Liver (tissue), 8 donors: ENCODE measurements at regions not wholly inside any gene's neighbourhood (a gene's known extent, or its start where the extent isn't known, plus 50 kb on each side); places are given as distances from the start of the nearest gene placed in this dataset.

ENCODE experiments used
- DNase-seq: peaks from one replicate; pipeline ENCODE4 v3.0.0-alpha.2; 2017; ENCODE audit warnings: low spot score
- H3K27ac ChIP-seq, 2 donors: one replicate each; pipeline ENCODE4 v1.7.0; 2013; ENCODE audit warnings: inconsistent platforms in 2 of 2, low read length in 2 of 2, control low read depth in 1 of 2, low read depth in 1 of 2, mild to moderate bottlenecking in 1 of 2
- H3K27me3 ChIP-seq, 4 donors: one replicate each; pipeline versions ENCODE4 v1.6.1 to v1.7.0; 2013; ENCODE audit warnings: low read length in 3 of 4, inconsistent platforms in 1 of 4, mild to moderate bottlenecking in 1 of 4, moderate library complexity in 1 of 4; ENCODE audit not compliant: control insufficient read depth in 4 of 4, insufficient read depth in 4 of 4
- H3K36me3 ChIP-seq, 4 donors: one replicate each; pipeline versions ENCODE4 v1.6.1 to v1.7.0; 2013; ENCODE audit warnings: low read length in 3 of 4, mild to moderate bottlenecking in 3 of 4, low read depth in 1 of 4, moderate library complexity in 1 of 4; ENCODE audit not compliant: control insufficient read depth in 4 of 4, insufficient read depth in 3 of 4
- H3K4me1 ChIP-seq, 4 donors: one replicate each; pipeline versions ENCODE4 v1.6.1 to v1.7.0; 2013; ENCODE audit warnings: low read length in 3 of 4, mild to moderate bottlenecking in 3 of 4, moderate library complexity in 1 of 4; ENCODE audit not compliant: control insufficient read depth in 4 of 4, insufficient read depth in 4 of 4
- H3K4me3 ChIP-seq, 3 donors: one replicate each; pipeline versions ENCODE4 v1.6.1 to v1.7.0; 2013; ENCODE audit warnings: low read length in 3 of 3, control low read depth in 1 of 3, low read depth in 1 of 3, mild to moderate bottlenecking in 1 of 3
- H3K9ac ChIP-seq, 2 donors: one replicate each; pipeline ENCODE4 v1.7.0; 2013; ENCODE audit warnings: low read length in 2 of 2, mild to moderate bottlenecking in 2 of 2, moderate library complexity in 2 of 2, control low read depth in 1 of 2, low read depth in 1 of 2
- H3K9me3 ChIP-seq, 4 donors: one replicate each; pipeline versions ENCODE4 v1.6.1 to v1.7.0; 2013; ENCODE audit warnings: low read length in 3 of 4; ENCODE audit not compliant: control insufficient read depth in 4 of 4
- ATF3 ChIP-seq: IDR thresholded peaks from 2 replicates; pipeline ENCODE4 v1.6.1; 2016; ENCODE audit warnings: antibody characterized with exemption
- CTCF ChIP-seq: fragments of 150-350 bp; IDR thresholded peaks from 2 replicates; pipeline ENCODE4 v1.5.1; 2017; ENCODE audit warnings: improper control_type of control experiment, low read depth, low read length; ENCODE audit not compliant: missing input control
- EGR1 ChIP-seq, 2 donors: IDR thresholded peaks; 2 replicates each; pipeline ENCODE4 v1.6.1; 2016 to 2018; ENCODE audit warnings: antibody characterized with exemption in 2 of 2, low read depth in 2 of 2
- FOXA1 ChIP-seq: IDR thresholded peaks from 2 replicates; pipeline ENCODE4 v1.6.1; 2016; ENCODE audit warnings: antibody characterized with exemption
- FOXA2 ChIP-seq: IDR thresholded peaks from 2 replicates; pipeline ENCODE4 v1.6.1; 2016; ENCODE audit warnings: antibody characterized with exemption
- GABPA ChIP-seq, 2 donors: IDR thresholded peaks in 1 of 2; conservative IDR thresholded peaks in 1 of 2; 2 replicates each; pipeline ENCODE4 v1.6.1; 2016; ENCODE audit warnings: antibody characterized with exemption in 2 of 2, mild to moderate bottlenecking in 1 of 2, moderate library complexity in 1 of 2
- HNF4A ChIP-seq, 2 donors: conservative IDR thresholded peaks; 2 replicates each; pipeline ENCODE4 v1.6.1; 2016; ENCODE audit warnings: antibody characterized with exemption in 2 of 2, mild to moderate bottlenecking in 2 of 2
- HNF4G ChIP-seq: IDR thresholded peaks from 2 replicates; pipeline ENCODE4 v1.6.1; 2016; ENCODE audit warnings: antibody characterized with exemption
- JUND ChIP-seq, 2 donors: IDR thresholded peaks; 2 replicates each; pipeline ENCODE4 v1.6.1; 2016; ENCODE audit warnings: antibody characterized with exemption in 2 of 2
- MAX ChIP-seq: IDR thresholded peaks from 2 replicates; pipeline ENCODE4 v1.6.1; 2016; ENCODE audit warnings: antibody characterized with exemption
- NR2F2 ChIP-seq: IDR thresholded peaks from 2 replicates; pipeline ENCODE4 v1.6.1; 2016; ENCODE audit warnings: antibody characterized with exemption
- RAD21 ChIP-seq, 2 donors: IDR thresholded peaks; 2 replicates each; pipeline ENCODE4 v1.6.1; 2016; ENCODE audit warnings: antibody characterized with exemption in 2 of 2, mild to moderate bottlenecking in 2 of 2
- REST ChIP-seq: IDR thresholded peaks from 2 replicates; pipeline ENCODE4 v1.6.1; 2016; ENCODE audit warnings: antibody characterized with exemption, mild to moderate bottlenecking
- RXRA ChIP-seq, 2 donors: IDR thresholded peaks; 2 replicates each; pipeline ENCODE4 v1.6.1; 2017 to 2018; ENCODE audit warnings: antibody characterized with exemption in 2 of 2, mild to moderate bottlenecking in 1 of 2
- SP1 ChIP-seq: IDR thresholded peaks from 2 replicates; pipeline ENCODE4 v1.6.1; 2018; ENCODE audit warnings: antibody characterized with exemption, mild to moderate bottlenecking
- TAF1 ChIP-seq: conservative IDR thresholded peaks from 2 replicates; pipeline ENCODE4 v1.6.1; 2016; ENCODE audit warnings: antibody characterized with exemption, mild to moderate bottlenecking
- YY1 ChIP-seq: IDR thresholded peaks from 2 replicates; pipeline ENCODE4 v1.6.1; 2016; ENCODE audit warnings: antibody characterized with exemption, mild to moderate bottlenecking
- ZBTB33 ChIP-seq: IDR thresholded peaks from 2 replicates; pipeline ENCODE4 v1.6.1; 2016; ENCODE audit warnings: antibody characterized with exemption
- WGBS: extraction: QIAGEN DNeasy Blood & Tissue Kit; methylation state at CpG from one replicate; pipeline ENCODE4 v1.1.7; 2013; 5-methylcytosine and 5-hydroxymethylcytosine counted together
- donor health status: healthy.
- donor health status: healthy.
- donor health status: healthy.
- donor health status: healthy.
- donor health status: healthy.

GRCh38 chr3:21152555-21152954 is 598.5 kb downstream of the ZNF385D start:
- H3K9ac ChIP-seq, result no peak overlapping the region
- peaks cover 0 to 3% (median 0%) of the 10 kb centered on the region in 4 donors for H3K27me3 ChIP-seq
- no peaks in the 10 kb centered on the region for H3K36me3 ChIP-seq
- no peaks in the 10 kb centered on the region for H3K4me1 ChIP-seq
- H3K9me3 ChIP-seq, result no peaks in the 10 kb centered on the region
- no peak for DNase-seq
- H3K27ac ChIP-seq, result no peak overlapping the region
- TF ChIP-seq EGR1 (IDR thresholded peaks at IDR 0.05; ENCODE audit: low read depth in 2 of 2), result no peak
- no peak for TF ChIP-seq MAX
- no peak for TF ChIP-seq TAF1
- TF ChIP-seq GABPA (IDR thresholded peaks at IDR 0.05 in 1 of 2, conservative IDR thresholded peaks at IDR 0.05 in 1 of 2), result no peak
- TF ChIP-seq YY1, result no peak
- no peak for TF ChIP-seq FOXA1
- no peak for TF ChIP-seq HNF4A (conservative IDR thresholded peaks at IDR 0.05)
- TF ChIP-seq ATF3, result no peak
- no peak for TF ChIP-seq ZBTB33
- no peak for TF ChIP-seq JUND (IDR thresholded peaks at IDR 0.05)
- no peak for TF ChIP-seq REST
- no peak for TF ChIP-seq FOXA2
- no peak for TF ChIP-seq SP1
- TF ChIP-seq HNF4G, result no peak
- no peak for TF ChIP-seq CTCF
- TF ChIP-seq NR2F2, result no peak
- TF ChIP-seq RXRA (IDR thresholded peaks at IDR 0.05), result no peak
- no peak for TF ChIP-seq RAD21 (IDR thresholded peaks at IDR 0.05)
- WGBS, result 66% methylated on average over 5 of the region's 5 CpGs
- H3K4me3 ChIP-seq, result no peak overlapping the region
